Caco-2 (cell line): ENCODE measurements at regions not wholly inside any gene's neighbourhood (a gene's known extent, or its start where the extent isn't known, plus 50 kb on each side); places are given as distances from the start of the nearest gene placed in this dataset.

Source experiments
- BruUV-seq: library from RNA; stranded (reverse); fragments of 400-500 nt; replicated peaks from 2 replicates; lab custom pipeline; 2021; lab: Mats Ljungman, UMichigan
- CTCF ChIA-PET: fragments of 300-600 bp; sonication (Branson Sonifier 250); formaldehyde crosslinking; loops from one replicate; lab custom pipeline; 2022; ENCODE audit warnings: antibody characterized with exemption; lab: Charles Lee
- POLR2A ChIA-PET: fragments of 300-600 bp; sonication (Branson Sonifier 250); formaldehyde crosslinking; loops from one replicate; lab custom pipeline; 2022; ENCODE audit warnings: antibody characterized with exemption; lab: Charles Lee
- DNase-seq, 2 experiments: peaks; one replicate each; pipeline versions ENCODE4 v3.0.0 to v3.0.0-alpha.2; 2020 to 2022
- H3K27me3 ChIP-seq: replicated peaks from 2 replicates; pipeline ENCODE4 v1.6.0; 2011; ENCODE audit warnings: low read length; ENCODE audit not compliant: control insufficient read depth, insufficient read depth
- H3K36me3 ChIP-seq: 2 replicates; pipeline ENCODE4 v1.5.1; 2011; ENCODE audit warnings: low read length; ENCODE audit not compliant: control insufficient read depth, insufficient read depth
- H3K4me1 ChIP-seq: fragments of 250-450 bp; sonication (Bioruptor Pico); 2 replicates; pipeline ENCODE4 v1.5.1; 2020; ENCODE audit warnings: mild to moderate bottlenecking
- H3K4me3 ChIP-seq: 2 replicates; pipeline ENCODE4 v1.5.1; 2011; ENCODE audit warnings: low read depth, mild to moderate bottlenecking, control low read depth, low read length
- H3K9me3 ChIP-seq: fragments of 250-450 bp; sonication (Bioruptor Pico); 2 replicates; pipeline ENCODE4 v1.5.1; 2020; ENCODE audit warnings: mild to moderate bottlenecking, moderate library complexity
- H3K27ac Mint-ChIP-seq: one replicate; pipeline ENCODE4 v1.8.0; 2022; ENCODE audit warnings: mixed read lengths; ENCODE audit not compliant: unreplicated experiment
- H3K27me3 Mint-ChIP-seq: one replicate; pipeline ENCODE4 v1.8.0; 2022; ENCODE audit warnings: mixed read lengths; ENCODE audit not compliant: insufficient read depth, unreplicated experiment
- H3K36me3 Mint-ChIP-seq: one replicate; pipeline ENCODE4 v1.8.0; 2022; ENCODE audit warnings: mild to moderate bottlenecking, mixed read lengths; ENCODE audit not compliant: insufficient read depth, unreplicated experiment
- H3K4me1 Mint-ChIP-seq: one replicate; pipeline ENCODE4 v1.8.0; 2022; ENCODE audit warnings: low read depth, mixed read lengths; ENCODE audit not compliant: unreplicated experiment
- H3K4me3 Mint-ChIP-seq: one replicate; pipeline ENCODE4 v1.8.0; 2022; ENCODE audit warnings: mild to moderate bottlenecking, moderate library complexity, mixed read lengths; ENCODE audit not compliant: unreplicated experiment
- H3K9me3 Mint-ChIP-seq: one replicate; pipeline ENCODE4 v1.8.0; 2022; ENCODE audit warnings: mixed read lengths; ENCODE audit not compliant: unreplicated experiment
- CTCF ChIP-seq, 2 experiments: fragments of 200-600 bp in 1 of 2; IDR thresholded peaks; 1 replicate in 1 of 2; 2 replicates in 1 of 2; pipeline versions ENCODE4 v1.5.1 to v1.8.0; 2011 to 2022; ENCODE audit warnings: antibody characterized with exemption in 1 of 2, control low read depth in 1 of 2, inconsistent platforms in 1 of 2, low read depth in 1 of 2, low read length in 1 of 2, mild to moderate bottlenecking in 1 of 2, moderate library complexity in 1 of 2; ENCODE audit not compliant: insufficient read depth in 1 of 2, severe bottlenecking in 1 of 2, unreplicated experiment in 1 of 2
- intact Hi-C: fragments of 100-400 bp; cut with micrococcal nuclease; formaldehyde crosslinking; loops from one replicate; pipeline ENCODE4 v1.10.0; 2022; ENCODE audit not compliant: unreplicated experiment

- H3K4me1 Mint-ChIP-seq, result no peaks in the 10 kb centered on the region
- TF ChIP-seq CTCF (IDR thresholded peaks at IDR 0.05; ENCODE audit: insufficient read depth in 1 of 2, low read depth in 1 of 2, low read length in 1 of 2, severe bottlenecking in 1 of 2, unreplicated experiment in 1 of 2), result no peak
These were observed 287.0 kb downstream of the ICOS start for GRCh38 chr2:204223544-204223943.

GRCh38 chr2:204225671-204226073, 289.1 kb downstream of the ICOS start:
- Histone ChIP-seq H3K9me3 (no peaks in the 10 kb centered on the region), H3K4me1 (no peaks in the 10 kb centered on the region), H3K36me3 (no peaks in the 10 kb centered on the region), H3K4me3 (no peak overlapping the region), H3K27me3 (0 out of 2 replicates have a peak, but pooled peaks cover 1% of the 10 kb centered on the region)
- TF ChIP-seq CTCF (IDR thresholded peaks at IDR 0.05; ENCODE audit: insufficient read depth in 1 of 2, low read depth in 1 of 2, low read length in 1 of 2, severe bottlenecking in 1 of 2, unreplicated experiment in 1 of 2), result no peak
- no peaks in the 10 kb centered on the region for H3K4me1 Mint-ChIP-seq
- peaks cover 14% of the 10 kb centered on the region for H3K27me3 Mint-ChIP-seq
- no peak overlapping the region for H3K27ac Mint-ChIP-seq
- H3K4me3 Mint-ChIP-seq, result no peak overlapping the region
- DNase-seq, result no peak
- H3K36me3 Mint-ChIP-seq, result no peaks in the 10 kb centered on the region
- BruUV-seq, result no TSS peak
- intact Hi-C loops, result no loop called here
- no peaks in the 10 kb centered on the region for H3K9me3 Mint-ChIP-seq
- ChIA-PET CTCF (no interaction called here), POLR2A (no interaction called here)

More at GRCh38 chr2:204223544-204223943, 287.0 kb downstream of the ICOS start:
- ChIA-PET CTCF (no interaction called here), POLR2A (no interaction called here)
- Mint-ChIP-seq H3K4me3 (no peak overlapping the region), H3K27ac (no peak overlapping the region), H3K36me3 (no peaks in the 10 kb centered on the region), H3K27me3 (peaks cover 10% of the 10 kb centered on the region), H3K9me3 (peaks cover 1% of the 10 kb centered on the region)
- H3K4me3 ChIP-seq, result no peak overlapping the region
- no peak for DNase-seq
- intact Hi-C loops, result no loop called here
- no peaks in the 10 kb centered on the region for H3K4me1 ChIP-seq
- no peaks in the 10 kb centered on the region for H3K36me3 ChIP-seq
- H3K9me3 ChIP-seq, result peaks cover 7% of the 10 kb centered on the region; the same call in 1 of the 2 replicates
- no TSS peak for BruUV-seq
- H3K27me3 ChIP-seq, result 0 out of 2 replicates have a peak, but pooled peaks cover 1% of the 10 kb centered on the region

DNA sequence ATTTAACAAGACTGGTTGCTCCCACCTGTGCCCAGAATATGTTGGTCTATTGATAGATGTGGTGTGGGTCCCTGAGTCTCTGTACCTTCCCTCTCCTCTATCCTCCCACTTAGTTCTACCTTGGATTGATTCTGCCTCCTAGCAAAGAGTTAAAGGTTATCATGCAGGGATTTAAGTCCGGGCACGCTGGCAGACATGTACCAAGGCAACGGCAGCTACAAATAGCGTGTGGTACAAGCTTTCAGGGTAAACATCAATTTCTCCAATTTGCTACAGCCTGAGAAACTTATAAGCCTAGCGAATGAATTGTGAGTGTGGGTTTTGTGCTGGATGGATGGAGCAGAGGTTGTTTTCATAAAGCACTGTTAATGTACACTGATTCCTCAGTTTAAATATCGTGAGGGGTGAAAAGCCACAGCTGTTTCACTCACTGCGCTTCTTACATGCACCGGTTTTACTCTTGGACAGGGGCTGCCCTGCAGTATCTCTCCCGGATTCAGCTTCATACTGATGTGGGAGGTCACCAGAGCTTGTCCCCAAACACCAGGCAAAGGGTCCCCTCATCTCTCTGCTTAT, 289.8 kb downstream of the ICOS start:
- POLR2A ChIA-PET, result no interaction called here
- intact Hi-C loops, result no loop called here
- Histone ChIP-seq H3K9me3 (no peaks in the 10 kb centered on the region), H3K4me1 (no peaks in the 10 kb centered on the region), H3K36me3 (no peaks in the 10 kb centered on the region), H3K4me3 (no peak overlapping the region), H3K27me3 (0 out of 2 replicates have a peak, but pooled peaks cover 1% of the 10 kb centered on the region)
- H3K4me3 Mint-ChIP-seq, result no peak overlapping the region
- no TSS peak for BruUV-seq
- no peaks in the 10 kb centered on the region for H3K9me3 Mint-ChIP-seq
- H3K27me3 Mint-ChIP-seq, result peaks cover 14% of the 10 kb centered on the region
- CTCF ChIA-PET, result interaction anchor here (0.7 kb wide), 1 partner anchor 23 kb away, joined by 3 read pairs; no protein-coding TSS in a partner anchor
- H3K36me3 Mint-ChIP-seq, result no peaks in the 10 kb centered on the region
- no peak for DNase-seq
- no peak overlapping the region for H3K27ac Mint-ChIP-seq
- TF ChIP-seq CTCF (IDR thresholded peaks at IDR 0.05; ENCODE audit: insufficient read depth in 1 of 2, low read depth in 1 of 2, low read length in 1 of 2, severe bottlenecking in 1 of 2, unreplicated experiment in 1 of 2), result no peak
- no peaks in the 10 kb centered on the region for H3K4me1 Mint-ChIP-seq
